ENCODE measurements at regions not wholly inside any gene's neighbourhood (a gene's known extent, or its start where the extent isn't known, plus 50 kb on each side); places are given as distances from the start of the nearest gene placed in this dataset.
A peak's percentile ranks its signal among the peaks of the same experiment; 100 is the strongest.

DNA sequence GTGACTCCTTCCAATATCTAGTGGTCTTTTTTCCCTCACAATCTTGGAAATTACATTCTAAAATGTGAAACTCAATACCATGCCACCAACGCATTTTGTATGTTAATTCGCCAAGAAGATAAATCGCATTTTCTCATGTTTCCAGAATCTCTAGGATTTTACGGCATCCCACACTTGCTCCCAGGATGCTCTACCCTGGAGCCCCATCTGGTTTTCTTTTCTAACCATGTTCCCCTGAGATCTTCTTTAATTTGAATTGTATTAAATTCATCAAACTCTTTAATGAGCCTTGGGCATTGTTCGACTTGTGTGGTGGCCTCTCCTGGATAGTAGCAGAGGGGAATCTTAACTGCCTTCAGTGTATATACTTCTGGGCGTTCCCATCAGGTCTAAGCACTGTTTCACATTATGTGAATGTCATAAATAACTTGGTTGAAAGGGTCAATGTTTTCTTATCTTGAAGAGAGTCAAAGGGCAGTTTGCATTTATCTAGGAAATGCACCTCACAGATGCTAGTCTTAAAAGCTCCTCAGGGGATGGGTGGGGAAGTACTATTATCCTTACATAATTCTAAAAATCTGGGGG, 169.1 kb upstream of the MEOX2 start:
- DNase-seq (ENCODE audit: low read depth) = no peak

DNA sequence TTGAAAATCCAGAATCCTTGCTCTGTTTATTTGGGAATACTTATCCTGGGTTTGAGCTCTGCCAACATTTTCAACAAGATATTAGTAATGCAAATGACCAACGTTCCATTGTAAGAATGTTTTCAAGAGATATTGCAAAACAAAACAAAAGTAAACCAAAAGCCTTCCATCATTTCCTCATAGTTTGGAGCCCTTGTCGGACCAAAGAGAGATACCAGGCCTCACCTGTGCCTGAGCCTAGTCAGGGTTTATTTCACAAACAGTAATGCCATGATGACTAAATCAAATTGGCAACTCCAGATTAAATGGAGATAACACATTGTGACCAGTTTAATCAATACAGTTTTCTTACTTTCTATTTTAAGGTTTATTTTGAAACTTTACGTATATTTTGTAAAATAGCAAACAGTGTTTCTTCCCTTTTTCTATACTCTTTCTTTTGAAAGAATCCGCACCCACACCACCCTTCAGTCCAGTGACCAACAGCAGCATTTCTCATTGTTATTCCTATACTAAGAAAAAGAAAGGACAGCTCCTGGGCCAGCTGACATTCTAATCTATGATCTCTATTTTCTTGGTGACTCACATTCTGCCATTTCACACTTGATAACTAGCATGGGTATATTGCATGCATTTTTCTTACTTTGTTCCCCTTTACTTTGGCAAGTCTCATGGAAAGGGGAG, 168.5 kb upstream of the MEOX2 start:
- DNase-seq (ENCODE audit: low read depth) = peak; percentile 9

DNA sequence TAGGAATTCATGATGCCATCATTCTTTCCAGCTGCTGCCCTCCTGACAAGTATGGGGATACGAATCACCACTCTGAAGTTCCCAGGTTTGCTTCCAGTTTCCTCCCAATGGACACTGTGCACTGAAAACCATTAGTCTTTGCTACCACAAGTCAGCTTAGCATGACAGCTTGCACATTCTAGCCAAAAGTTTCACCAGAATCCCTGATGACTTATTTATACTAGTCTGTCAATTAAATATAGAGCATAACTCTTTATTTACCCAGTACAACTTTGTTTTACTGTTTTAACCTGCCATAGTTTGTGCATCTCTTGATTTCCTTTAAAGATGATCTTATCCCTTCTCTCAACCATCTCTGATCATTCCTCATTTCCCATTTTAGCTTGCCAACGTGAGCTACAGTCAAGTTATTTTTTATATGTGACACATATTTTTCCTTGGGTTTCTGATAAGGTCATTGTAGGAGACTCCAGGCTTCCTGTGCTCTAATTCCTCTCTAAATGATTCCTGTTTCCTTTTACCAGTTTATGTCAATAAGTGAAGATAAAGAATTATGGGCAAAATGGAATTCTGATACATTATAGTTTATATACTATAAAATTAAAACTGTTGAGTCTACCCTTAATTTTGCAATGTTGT, 167.5 kb upstream of the MEOX2 start:
- DNase-seq (ENCODE audit: low read depth) = no peak

GRCh38 chr7:15851201-15851600, 164.7 kb upstream of the MEOX2 start:
- no peak for DNase-seq (ENCODE audit: low read depth)

DNA sequence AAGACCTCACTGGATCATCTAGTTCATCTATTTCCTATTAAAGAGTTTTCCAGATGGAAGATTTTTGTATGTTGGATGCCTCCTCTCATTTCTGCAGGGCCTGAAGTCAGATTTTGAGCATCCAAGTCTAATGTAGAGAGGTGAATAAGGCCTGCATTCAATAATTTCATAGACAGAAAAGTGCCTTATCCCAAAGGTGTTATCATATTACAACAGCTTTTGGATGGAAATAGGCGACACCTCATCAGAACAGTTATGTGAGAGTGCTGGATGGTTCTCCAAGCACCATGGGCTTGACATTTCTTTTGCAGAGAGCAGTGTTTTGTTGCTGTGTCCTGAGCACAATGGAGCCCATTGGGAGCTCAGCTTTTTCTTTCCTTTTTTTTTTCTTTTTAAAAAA, 162.4 kb upstream of the MEOX2 start:
- no peak for DNase-seq (ENCODE audit: low read depth)

DNA sequence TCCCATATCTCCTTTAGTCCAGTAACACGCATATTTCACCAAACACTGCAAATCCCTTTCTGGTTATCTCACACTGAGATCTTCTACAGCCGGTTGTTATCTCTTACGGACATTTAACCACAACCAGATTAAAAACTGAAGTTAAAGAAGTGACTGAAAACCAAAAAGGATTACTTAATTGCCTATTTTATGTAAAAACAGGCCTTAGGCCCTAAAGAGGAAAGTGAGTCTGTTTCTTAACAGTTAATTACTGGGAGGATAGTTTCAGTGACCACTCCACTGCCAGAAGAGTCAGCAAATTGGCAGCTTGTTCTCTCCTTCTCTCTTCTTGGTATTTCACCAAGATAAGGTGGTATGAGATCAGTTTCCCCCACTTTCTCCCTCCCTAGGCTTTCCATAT, 161.9 kb upstream of the MEOX2 start:
- DNase-seq (ENCODE audit: low read depth) = peak; percentile 42

GRCh38 chr7:15845868-15846267, 159.4 kb upstream of the MEOX2 start:
- DNase-seq (ENCODE audit: low read depth) = no peak

DNA sequence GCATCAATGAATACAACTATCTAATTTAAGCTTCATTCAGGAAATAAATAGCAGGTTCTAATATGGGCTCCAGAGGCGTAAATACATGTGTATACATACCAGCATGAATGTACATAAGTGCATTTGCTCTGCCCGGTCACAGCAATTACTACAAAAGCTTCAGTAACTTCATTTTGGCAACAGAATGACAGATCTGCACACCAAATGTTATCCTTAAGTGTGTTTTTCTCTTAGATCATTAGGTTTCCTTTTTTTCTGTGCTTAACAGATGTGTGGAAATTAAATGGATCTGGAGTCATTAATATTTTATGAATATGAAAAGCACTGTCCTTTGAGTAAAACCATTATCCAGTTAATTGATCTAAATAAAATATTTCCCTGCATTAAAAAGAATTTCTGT, 159.0 kb upstream of the MEOX2 start:
- no peak for DNase-seq (ENCODE audit: low read depth)

GRCh38 chr7:15839416-15840100, 153.1 kb upstream of the MEOX2 start:
- DNase-seq (ENCODE audit: low read depth) = peak; percentile 43

DNA sequence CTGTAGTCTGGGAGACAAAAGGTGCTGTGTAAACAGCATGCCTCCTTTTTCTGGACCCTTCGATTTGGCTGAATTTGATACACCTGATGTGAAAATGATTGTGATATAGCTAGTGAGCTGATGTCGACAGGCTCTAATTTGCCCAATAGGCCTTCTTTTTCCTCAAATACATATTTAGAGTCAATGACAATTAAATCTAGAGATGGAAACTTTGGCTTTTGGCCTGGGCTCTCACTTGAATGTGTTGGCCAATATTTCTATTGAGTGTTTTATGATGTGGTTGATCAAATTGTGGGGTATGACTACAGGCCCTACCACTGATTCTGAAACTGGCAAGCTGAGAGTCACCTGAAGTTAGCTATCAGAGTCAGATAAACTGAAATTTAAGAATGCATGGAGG, 151.8 kb upstream of the MEOX2 start:
- no peak for DNase-seq (ENCODE audit: low read depth)

- peak; percentile 31 for DNase-seq (ENCODE audit: low read depth)
These were observed 150.9 kb upstream of the MEOX2 start for GRCh38 chr7:15837306-15837950.

DNA sequence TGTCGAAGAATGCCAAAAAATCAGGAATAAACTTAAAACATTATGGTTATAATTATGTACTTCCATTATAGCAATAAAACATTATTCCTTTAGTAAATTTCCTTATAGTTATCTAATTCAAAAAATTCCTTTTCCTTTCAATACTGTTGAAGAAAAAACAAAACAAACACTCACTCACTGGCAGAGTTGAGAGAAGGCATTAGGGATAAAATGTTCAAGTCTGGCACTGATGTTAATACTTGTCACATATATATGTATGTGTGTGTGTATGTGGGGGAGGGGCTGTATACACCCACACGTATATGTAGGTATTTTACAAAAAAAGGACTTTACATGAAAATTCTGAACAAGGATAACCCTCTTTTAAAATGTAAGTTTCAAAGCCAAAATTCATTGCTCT, 150.2 kb upstream of the MEOX2 start:
- DNase-seq (ENCODE audit: low read depth) = no peak

- peak; percentile 74 for DNase-seq (ENCODE audit: low read depth)
These were observed 149.6 kb upstream of the MEOX2 start for GRCh38 chr7:15836041-15836440.

DNA sequence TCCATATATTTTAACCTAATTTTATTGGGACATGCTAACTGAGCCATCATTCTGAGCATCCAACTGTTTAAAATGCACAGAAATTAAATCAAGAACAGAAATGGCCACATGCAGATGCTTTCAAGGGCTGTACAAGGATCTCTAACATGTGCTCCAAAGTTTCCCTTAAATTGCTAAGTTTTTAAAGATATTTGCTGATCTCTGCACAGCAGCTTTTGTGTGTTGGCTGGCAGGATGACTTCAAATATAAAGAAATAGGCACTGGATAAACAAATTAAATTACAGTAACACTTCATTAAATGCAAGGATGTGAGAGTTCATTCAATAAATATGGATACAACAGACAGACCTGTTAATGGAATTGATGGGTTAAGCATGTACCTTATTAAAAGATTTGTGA, 148.0 kb upstream of the MEOX2 start:
- no peak for DNase-seq (ENCODE audit: low read depth)

GRCh38 chr7:15832996-15833395, 146.5 kb upstream of the MEOX2 start:
- DNase-seq (ENCODE audit: low read depth) = no peak

- no peak for DNase-seq (ENCODE audit: low read depth)
These were observed 145.1 kb upstream of the MEOX2 start for GRCh38 chr7:15831606-15832005.

DNA sequence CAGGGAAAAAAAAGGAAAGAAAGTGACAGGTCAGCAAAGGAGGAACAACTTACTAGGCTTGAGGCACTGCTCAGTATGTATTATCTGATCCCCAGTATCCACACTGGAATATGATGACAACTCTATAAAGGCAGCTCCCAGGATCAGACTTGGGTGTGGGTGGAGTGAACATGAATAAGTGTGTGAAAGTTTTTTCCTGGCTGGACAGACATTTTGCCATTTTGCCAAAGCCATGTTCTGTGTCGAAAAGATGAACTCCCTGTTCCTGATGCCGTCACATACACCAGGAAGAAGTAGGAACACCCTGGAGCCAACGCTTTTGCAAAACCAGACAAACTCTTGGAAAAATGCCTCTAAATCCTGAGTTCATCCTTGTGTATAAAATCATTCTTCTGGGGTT, 143.2 kb upstream of the MEOX2 start:
- DNase-seq (ENCODE audit: low read depth) = peak; percentile 12

GRCh38 chr7:15828881-15829280, 142.4 kb upstream of the MEOX2 start:
- no peak for DNase-seq (ENCODE audit: low read depth)

- peak; percentile 44 for DNase-seq (ENCODE audit: low read depth)
These were observed 135.3 kb upstream of the MEOX2 start for GRCh38 chr7:15821484-15822427.

DNA sequence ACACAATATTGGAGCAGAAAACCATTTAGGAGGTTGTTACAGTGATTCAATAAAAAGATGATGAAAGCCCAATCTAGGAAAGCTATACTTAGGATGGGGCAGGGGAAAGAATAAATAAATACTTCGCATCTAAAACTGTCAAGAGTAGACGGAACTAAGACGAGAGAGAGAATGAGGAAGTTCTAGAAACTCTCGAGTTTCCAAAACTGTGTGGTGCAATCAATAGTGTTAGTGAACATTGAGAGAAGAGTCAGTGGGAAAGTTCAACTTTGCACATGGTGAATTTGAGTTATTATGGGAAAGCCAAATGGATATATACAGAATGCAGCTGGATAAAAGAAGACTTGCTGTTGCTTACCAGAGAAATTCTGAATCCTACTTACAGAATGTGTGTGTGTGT, 133.8 kb upstream of the MEOX2 start:
- no peak for DNase-seq (ENCODE audit: low read depth)

- DNase-seq (ENCODE audit: low read depth) = no peak
These were observed 130.4 kb upstream of the MEOX2 start for GRCh38 chr7:15816835-15817426.

Measured in EH (cell line).